B cell (primary cell): ENCODE measurements at regions not wholly inside any gene's neighbourhood (a gene's known extent, or its start where the extent isn't known, plus 50 kb on each side); places are given as distances from the start of the nearest gene placed in this dataset.

Experiments used
- CTCF ChIP-seq: fragments of 200-600 bp; IDR thresholded peaks from one replicate; pipeline ENCODE4 v1.8.0; 2022; ENCODE audit warnings: antibody characterized with exemption, mild to moderate bottlenecking
- EZH2 ChIP-seq: IDR thresholded peaks from 2 replicates; pipeline ENCODE4 v1.6.1; 2012; ENCODE audit warnings: borderline replicate concordance, low read depth, mild to moderate bottlenecking, moderate library complexity, low read length; ENCODE audit not compliant: insufficient read depth, poor library complexity, severe bottlenecking

GRCh38 chr1:194710671-194711070 lies 1524.3 kb upstream of the B3GALT2 start:
- TF ChIP-seq CTCF = no peak
- no peak for TF ChIP-seq EZH2
